Non-pigmented ciliary epithelial cell (primary cell): ENCODE measurements at regions not wholly inside any gene's neighbourhood (a gene's known extent, or its start where the extent isn't known, plus 50 kb on each side); places are given as distances from the start of the nearest gene placed in this dataset.
"Not testable (repeated sequence)": the region's sequence is repeated elsewhere in the genome, so short reads cannot be mapped to it uniquely, and the experiment has no call there.

Experiments
- DNase-seq: peaks from one replicate; pipeline ENCODE4 v3.0.0-alpha.2; 2010; ENCODE audit warnings: low read depth

DNA sequence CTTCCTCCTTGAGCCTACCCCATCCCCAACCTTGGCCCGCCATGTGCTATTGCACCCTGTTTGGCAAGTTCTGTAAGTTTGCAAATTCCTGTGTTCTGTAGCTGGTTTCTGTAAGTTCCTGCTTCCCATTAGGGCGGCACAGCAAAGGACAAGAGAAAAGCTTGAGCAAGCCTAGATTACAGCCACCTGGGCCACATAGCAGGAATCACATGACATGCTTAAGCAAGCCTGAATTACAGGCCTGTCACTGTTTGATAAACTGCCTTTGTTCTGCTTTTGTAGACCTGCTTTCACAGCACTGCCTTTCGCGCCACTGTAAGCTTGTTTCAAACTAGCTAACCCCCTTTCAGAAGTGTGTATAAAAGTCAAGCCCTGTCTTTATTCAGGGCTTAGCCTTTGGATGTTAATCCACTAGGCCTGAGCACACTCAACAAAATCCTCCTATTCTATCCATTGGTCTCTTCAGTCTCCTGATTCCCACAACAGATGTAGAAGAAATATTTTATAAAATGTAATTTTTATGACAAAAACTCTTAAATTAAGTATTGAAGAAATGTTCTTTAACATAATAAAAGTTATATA, 906.8 kb upstream of the NDST4 start:
- DNase-seq = no peak

GRCh38 chr4:116018831-116019230, 905.4 kb upstream of the NDST4 start:
- no peak for DNase-seq

DNA sequence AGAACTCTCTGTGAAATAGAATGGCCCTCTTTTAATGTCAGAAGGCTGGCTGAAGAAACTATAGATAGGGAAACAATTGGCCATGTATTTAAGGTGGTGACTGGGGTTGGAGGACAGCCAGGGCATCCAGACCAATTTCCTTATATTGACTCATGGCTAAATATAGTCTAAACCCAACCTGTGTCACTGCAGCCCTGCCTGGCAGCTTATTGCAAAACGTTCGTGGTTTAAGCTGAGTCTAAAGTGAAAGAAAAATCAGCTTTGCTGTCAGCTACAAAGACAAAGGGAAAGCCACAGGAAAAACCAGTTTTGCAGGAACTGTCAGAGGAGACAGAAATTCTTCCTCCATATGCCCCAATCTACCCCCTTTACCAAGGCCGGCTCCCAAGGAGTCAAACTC, 902.8 kb upstream of the NDST4 start:
- peak; percentile 27 for DNase-seq

DNA sequence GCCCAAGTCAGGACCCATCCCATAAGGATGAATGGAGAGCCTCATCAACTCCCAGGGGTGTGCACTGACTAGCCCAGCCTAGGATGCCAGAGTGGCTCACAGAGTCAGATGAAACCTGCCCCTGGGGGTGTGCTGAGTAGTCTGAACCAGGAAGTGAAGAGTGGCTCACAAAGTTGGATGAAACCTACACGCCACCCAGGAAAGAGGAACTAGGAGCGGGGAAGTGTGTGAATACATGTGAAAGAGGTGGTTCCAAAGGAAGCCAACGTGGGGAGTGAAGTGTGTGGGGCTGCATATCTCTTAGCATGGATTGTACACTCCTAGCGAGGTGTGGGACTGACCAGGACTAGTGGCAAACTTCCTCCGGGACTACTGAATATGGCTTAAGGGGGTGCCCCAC, 902.1 kb upstream of the NDST4 start:
- DNase-seq = no peak

DNA sequence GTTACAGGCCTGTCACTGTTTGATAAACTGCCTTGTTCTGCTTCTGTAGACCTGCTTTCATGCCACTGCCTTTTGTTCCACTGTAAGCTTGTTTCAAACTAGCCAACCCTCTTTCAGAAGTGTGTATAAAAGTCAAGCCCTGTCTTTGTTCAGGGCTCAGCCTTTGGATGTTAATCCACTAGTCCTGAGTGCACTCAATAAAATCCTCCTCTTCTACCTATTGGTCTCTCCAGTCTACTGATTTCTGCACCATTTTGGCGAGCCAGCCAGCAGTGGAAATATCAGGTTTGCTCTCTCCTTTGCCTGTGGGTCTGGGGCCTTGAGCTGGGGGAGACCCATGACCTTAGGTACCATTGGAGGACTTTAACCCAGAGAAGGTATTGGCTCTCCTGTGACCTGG, 901.6 kb upstream of the NDST4 start:
- DNase-seq = no peak

DNA sequence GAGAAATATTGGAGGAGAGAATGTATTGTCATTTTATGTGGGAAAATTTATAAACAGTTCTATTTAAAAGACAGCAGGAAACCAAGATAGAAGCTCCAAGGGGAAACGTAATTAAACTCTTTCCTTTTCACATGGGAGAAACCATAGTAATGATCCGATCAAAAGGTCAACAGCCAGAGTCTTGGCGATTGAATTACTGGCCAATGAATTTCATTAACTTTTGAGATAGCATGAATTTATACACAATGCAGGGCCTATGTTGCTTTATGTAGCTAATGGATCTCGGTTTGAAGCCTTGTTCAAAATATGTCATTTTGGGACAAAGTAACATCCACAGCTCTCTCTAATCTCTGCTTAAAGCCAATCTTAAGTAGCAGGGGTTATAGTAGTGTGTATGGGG, 897.5 kb upstream of the NDST4 start:
- DNase-seq = no peak

GRCh38 chr4:116005806-116006088, 892.3 kb upstream of the NDST4 start:
- no peak for DNase-seq

GRCh38 chr4:116005037-116005805, 891.8 kb upstream of the NDST4 start:
- DNase-seq = no peak

- no peak for DNase-seq
These were observed 887.9 kb upstream of the NDST4 start for GRCh38 chr4:116001291-116001690.

DNA sequence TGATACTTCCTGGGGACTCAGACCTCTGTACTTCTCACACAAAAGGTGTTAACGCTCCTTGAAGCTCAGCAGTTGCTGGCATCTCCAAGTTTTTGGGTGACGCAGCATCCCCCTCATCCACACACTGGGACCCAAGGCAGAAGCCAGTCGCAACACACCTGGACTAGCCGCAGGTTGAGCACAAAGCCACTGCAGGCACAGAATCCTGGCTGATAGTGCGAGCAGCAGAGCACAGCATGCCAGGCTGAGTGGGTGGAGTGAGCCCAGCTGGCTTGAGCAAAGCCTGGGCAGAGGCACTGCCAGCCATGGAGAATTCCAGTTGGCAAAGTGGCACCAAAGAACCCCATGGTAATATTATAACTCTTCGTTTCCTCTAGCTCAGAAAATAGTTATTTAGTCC, 873.2 kb upstream of the NDST4 start:
- no peak for DNase-seq

DNA sequence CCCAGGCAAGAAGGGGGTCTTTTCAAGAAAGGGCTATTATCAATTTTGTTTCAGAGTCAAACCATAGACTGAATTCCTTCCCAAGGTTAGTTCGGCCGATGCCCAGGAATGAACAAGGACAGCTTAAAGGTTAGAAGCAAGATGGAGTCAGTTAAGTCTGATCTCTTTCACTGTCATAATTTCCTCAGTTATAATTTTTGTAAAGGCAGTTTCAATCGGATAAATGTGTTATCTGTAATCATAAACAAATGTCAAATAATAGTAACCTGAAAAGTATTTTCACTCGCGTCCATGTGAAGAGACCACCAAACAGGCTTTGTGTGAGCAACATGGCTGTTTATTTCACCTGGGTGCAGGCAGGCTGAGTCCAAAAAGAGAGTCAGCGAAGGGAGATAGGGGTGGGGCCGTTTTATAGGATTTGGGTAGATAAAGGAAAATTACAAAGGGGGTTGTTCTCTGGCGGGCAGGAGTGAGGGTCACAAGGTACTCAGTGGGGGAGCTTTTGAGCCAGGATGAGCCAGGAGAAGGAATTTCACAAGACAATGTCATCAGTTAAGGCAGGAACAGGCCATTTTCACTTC, 862.1 kb upstream of the NDST4 start:
- DNase-seq = not testable (repeated sequence)

DNA sequence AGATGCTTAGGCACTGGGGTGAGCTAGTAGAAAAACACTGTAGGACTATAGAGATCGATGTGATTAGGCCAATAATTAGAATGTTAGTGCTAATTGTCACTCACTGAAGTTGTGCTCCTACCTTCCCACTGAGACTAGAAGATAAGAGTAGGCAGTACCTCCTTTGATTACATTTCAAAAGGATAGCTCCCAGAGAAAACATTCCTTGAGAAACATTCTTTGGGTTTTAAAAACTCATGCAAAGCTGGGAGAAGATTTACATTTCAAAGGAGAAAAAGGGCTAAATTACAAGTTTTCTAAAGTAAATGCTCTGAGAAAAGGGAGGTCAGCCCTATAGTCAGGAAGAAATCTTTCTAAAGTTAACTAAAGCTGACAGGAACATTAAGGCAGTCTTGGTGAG, 860.3 kb upstream of the NDST4 start:
- DNase-seq = no peak

GRCh38 chr4:115972967-115973366, 859.5 kb upstream of the NDST4 start:
- no peak for DNase-seq

- DNase-seq = no peak
These were observed 857.4 kb upstream of the NDST4 start for GRCh38 chr4:115970859-115971258.

GRCh38 chr4:115969756-115970155, 856.3 kb upstream of the NDST4 start:
- no peak for DNase-seq

DNA sequence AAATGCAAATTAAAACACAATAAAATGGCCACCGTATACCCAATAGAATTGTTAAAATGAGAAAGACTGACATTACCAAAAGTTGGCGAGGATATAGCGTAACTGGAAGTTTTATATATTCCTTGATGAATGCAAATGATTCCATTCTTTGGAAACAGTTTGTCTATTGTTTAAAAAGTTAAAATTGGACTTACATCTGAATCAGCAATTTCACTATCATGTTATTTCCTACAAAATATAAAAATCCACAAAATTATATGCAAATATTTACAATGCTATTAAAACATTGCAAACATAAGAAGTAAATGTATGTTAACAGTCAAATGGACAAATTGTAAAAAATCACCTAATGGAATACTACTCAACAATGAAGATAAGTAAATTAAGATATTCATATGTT, 852.2 kb upstream of the NDST4 start:
- no peak for DNase-seq

GRCh38 chr4:115956054-115956796, 842.8 kb upstream of the NDST4 start:
- DNase-seq = not testable (repeated sequence)

- DNase-seq = no peak
These were observed 837.4 kb upstream of the NDST4 start for GRCh38 chr4:115950806-115951205.

DNA sequence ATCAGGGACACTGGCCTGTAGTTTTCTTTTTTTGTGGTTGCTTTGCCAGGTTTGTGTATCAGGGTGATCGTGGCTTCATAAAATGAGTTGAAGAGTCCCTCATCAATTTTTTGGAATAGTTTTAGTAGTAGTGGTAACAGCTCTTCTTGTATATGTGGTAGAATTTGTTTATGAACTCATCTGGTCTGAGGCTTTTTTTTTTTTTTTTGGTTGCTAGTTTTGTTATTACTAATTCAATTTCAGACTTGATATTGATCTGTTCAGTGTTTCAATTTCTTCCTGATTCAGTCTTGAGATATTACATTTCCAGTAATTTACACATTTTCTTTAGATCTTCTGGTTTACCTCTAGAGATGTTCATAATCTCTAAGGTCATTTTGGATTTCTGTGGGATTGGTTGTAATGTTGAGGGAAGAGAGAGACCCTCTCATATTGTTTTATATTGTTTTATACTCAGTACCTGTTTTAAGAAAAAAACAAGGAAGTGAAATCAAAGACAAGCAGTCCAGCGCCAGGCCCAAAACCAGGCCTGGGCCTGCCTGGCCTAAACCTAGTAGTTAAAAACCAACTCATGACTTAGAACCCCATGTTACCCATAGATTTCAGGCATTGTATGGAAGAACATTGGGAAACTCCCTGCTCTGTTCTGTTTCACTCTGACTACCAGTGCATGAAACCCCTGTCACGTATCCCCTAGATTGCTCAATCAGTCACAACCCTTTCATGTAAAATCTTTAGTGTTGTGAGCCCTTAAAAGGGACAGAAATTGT, 836.7 kb upstream of the NDST4 start:
- not testable (repeated sequence) for DNase-seq

GRCh38 chr4:115945026-115945425, 831.6 kb upstream of the NDST4 start:
- DNase-seq = no peak

DNA sequence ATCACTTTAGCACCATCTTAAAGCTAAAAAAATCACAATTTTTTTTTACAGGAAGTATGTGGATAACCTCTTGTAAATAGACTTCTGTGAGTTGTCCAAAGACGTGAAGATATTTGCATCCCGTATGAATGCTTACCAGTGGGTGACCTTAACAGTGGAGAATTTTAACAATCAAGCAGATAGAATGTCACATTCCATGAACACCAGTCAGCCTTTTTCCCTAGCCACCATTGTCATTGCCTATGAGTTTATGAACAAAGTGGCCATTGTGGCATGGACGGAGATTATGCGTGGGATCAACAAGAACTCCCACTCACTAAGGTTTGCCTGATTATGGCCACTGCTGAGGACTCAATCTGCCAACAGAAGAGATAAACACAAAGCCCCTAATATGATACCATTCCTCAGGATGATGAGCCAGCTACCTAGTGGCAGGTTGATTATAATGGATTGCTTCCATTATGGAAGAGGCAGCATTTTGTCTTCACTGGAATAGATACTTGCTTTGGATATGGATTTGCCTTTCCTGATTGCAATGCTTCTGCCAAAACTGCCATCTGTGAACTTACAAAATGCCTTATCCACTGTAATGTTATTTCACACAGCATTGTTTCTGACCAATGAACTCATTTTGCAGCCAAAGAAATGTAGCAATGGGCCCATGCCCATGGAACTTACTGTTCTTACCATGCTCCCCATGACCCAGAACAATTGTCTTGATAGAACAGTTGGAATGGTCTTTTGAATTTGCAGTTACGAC, 830.9 kb upstream of the NDST4 start:
- DNase-seq = peak; percentile 9
